GM23338 (cell line): ENCODE measurements at regions not wholly inside any gene's neighbourhood (a gene's known extent, or its start where the extent isn't known, plus 50 kb on each side); places are given as distances from the start of the nearest gene placed in this dataset.

Experiments
- EZH2 ChIP-seq: fragments of 200-600 bp; sonication (generic); IDR thresholded peaks from one replicate; pipeline ENCODE4 v1.8.0; 2017; ENCODE audit warnings: antibody characterized with exemption, mild to moderate bottlenecking, low read depth; ENCODE audit not compliant: unreplicated experiment
- NANOG ChIP-seq: IDR thresholded peaks from 2 replicates; pipeline ENCODE4 v1.6.1; 2016; ENCODE audit warnings: antibody characterized with exemption, borderline replicate concordance
- POLR2AphosphoS5 ChIP-seq: IDR thresholded peaks from 2 replicates; pipeline ENCODE4 v1.6.1; 2016; ENCODE audit warnings: antibody characterized with exemption, low read depth
- STAT1 ChIP-seq: IDR thresholded peaks from one replicate; pipeline ENCODE4 v1.6.1; 2016; ENCODE audit warnings: antibody characterized with exemption; ENCODE audit not compliant: unreplicated experiment
- TF ChIP-seq, protein P1 (sequence below), 2 experiments: fragments of 200-600 bp in 1 of 2; sonication (generic) in 1 of 2; conservative IDR thresholded peaks; 2 replicates each; pipeline versions ENCODE4 v1.5.1 to v1.6.1; 2016 to 2017; ENCODE audit warnings: antibody characterized with exemption in 2 of 2, low read depth in 2 of 2, mild to moderate bottlenecking in 2 of 2, moderate library complexity in 1 of 2

DNA sequence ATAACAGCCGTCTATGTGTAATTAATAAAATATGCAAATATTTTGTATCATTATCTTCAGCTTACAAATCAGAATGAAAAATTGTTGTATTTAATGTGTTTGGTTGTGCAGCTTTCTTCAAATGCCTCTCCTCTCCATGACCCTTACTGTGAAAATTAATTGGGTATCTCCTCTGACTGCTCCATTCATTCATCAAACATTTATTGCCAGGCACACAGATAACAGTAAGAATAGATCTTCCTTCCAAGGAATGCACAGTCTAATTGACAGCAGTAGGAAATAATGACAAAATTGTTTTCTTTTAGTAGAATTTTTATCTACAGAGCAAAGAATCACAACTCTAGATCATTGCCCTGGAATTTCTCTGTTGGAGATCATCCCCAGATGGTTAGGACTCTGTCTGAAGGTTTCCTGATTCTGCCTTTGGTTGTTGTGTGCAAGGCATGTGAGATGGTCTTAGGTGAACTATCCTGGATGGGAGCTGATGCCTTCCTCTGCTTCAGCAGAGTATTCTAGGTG is 395.0 kb upstream of the FAT1 start:
- no peak for TF ChIP-seq STAT1
- TF ChIP-seq, protein P1, sequence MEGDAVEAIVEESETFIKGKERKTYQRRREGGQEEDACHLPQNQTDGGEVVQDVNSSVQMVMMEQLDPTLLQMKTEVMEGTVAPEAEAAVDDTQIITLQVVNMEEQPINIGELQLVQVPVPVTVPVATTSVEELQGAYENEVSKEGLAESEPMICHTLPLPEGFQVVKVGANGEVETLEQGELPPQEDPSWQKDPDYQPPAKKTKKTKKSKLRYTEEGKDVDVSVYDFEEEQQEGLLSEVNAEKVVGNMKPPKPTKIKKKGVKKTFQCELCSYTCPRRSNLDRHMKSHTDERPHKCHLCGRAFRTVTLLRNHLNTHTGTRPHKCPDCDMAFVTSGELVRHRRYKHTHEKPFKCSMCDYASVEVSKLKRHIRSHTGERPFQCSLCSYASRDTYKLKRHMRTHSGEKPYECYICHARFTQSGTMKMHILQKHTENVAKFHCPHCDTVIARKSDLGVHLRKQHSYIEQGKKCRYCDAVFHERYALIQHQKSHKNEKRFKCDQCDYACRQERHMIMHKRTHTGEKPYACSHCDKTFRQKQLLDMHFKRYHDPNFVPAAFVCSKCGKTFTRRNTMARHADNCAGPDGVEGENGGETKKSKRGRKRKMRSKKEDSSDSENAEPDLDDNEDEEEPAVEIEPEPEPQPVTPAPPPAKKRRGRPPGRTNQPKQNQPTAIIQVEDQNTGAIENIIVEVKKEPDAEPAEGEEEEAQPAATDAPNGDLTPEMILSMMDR (conservative IDR thresholded peaks at IDR 0.05; ENCODE audit: low read depth in 2 of 2) = no peak
- TF ChIP-seq EZH2 = no peak
- no peak for TF ChIP-seq NANOG
- TF ChIP-seq POLR2AphosphoS5 = no peak
